Mammary epithelial cell (primary cell): ENCODE measurements at regions not wholly inside any gene's neighbourhood (a gene's known extent, or its start where the extent isn't known, plus 50 kb on each side); places are given as distances from the start of the nearest gene placed in this dataset.

Experiments
- CTCF ChIP-seq, 2 donors: IDR thresholded peaks in 1 of 2; conservative IDR thresholded peaks in 1 of 2; 2 replicates each; pipeline ENCODE4 v1.5.1; 2011 to 2012; ENCODE audit warnings: inconsistent platforms in 2 of 2, low read length in 2 of 2, mild to moderate bottlenecking in 2 of 2, control low read depth in 1 of 2, low read depth in 1 of 2; ENCODE audit not compliant: insufficient read depth in 1 of 2; ENCODE audit errors: extremely low read depth in 1 of 2
- EZH2 ChIP-seq: IDR thresholded peaks from 2 replicates; pipeline ENCODE4 v1.6.1; 2012; ENCODE audit warnings: low read length, inconsistent platforms, borderline replicate concordance

DNA sequence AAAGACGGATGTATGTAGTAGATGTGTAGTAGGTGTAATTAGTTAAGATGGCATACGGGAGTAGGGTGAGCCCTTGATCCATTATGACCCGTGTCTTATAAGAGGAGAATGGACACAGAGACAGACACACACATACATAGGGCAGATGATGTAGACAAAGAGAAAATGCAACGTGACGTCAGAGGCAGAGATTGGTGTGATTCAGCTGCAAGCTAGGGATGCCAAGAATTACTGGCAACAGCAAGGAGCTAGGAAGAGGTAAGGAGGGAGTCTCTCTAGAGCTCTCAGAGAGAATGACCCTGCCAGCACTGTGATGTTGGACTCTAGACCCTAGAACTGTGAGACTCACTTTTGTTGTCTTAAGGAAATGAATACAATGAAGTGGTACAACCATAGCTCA is 247.0 kb upstream of the HABP2 start:
- no peak for TF ChIP-seq CTCF (conservative IDR thresholded peaks at IDR 0.05 in 1 of 2, IDR thresholded peaks at IDR 0.05 in 1 of 2; ENCODE audit: extremely low read depth in 1 of 2, insufficient read depth in 1 of 2, low read depth in 1 of 2, low read length in 2 of 2)
- TF ChIP-seq EZH2, result no peak
